Urinary bladder (tissue), 3 donors: ENCODE measurements at regions not wholly inside any gene's neighbourhood (a gene's known extent, or its start where the extent isn't known, plus 50 kb on each side); places are given as distances from the start of the nearest gene placed in this dataset.

Source experiments
- DNase-seq: peaks from one replicate; pipeline ENCODE4 v3.0.0-alpha.2; 2015; ENCODE audit errors: extremely low spot score
- H3K27ac ChIP-seq: one replicate; pipeline ENCODE4 v1.5.1; 2013; ENCODE audit warnings: low read depth, mild to moderate bottlenecking, moderate library complexity
- H3K36me3 ChIP-seq: one replicate; pipeline ENCODE4 v1.6.1; 2013; ENCODE audit warnings: mild to moderate bottlenecking, moderate library complexity; ENCODE audit not compliant: insufficient read depth
- H3K4me1 ChIP-seq: one replicate; pipeline ENCODE4 v1.6.1; 2013; ENCODE audit warnings: mild to moderate bottlenecking, moderate library complexity; ENCODE audit not compliant: insufficient read depth
- H3K4me3 ChIP-seq: one replicate; pipeline ENCODE4 v1.5.1; 2013; ENCODE audit warnings: low read depth, low read length
- WGBS: extraction: QIAGEN DNeasy Blood & Tissue Kit; methylation state at CpG from one replicate; pipeline ENCODE4 v1.1.7; 2013; 5-methylcytosine and 5-hydroxymethylcytosine counted together
- donor health status: healthy with polysubstance abuse.
- donor health status: healthy.

- H3K27ac ChIP-seq = no peak overlapping the region
- no peak for DNase-seq
- H3K36me3 ChIP-seq = no peaks in the 10 kb centered on the region
- H3K4me1 ChIP-seq = no peaks in the 10 kb centered on the region
- H3K4me3 ChIP-seq = no peak overlapping the region
Observed at GRCh38 chr6:87846434-87846833, 144.4 kb upstream of the AKIRIN2 start.

GRCh38 chr6:87840324-87840723 is 138.3 kb upstream of the AKIRIN2 start:
- Histone ChIP-seq H3K36me3 (no peaks in the 10 kb centered on the region), H3K27ac (no peak overlapping the region), H3K4me1 (no peaks in the 10 kb centered on the region), H3K4me3 (no peak overlapping the region)
- WGBS = 99% methylated on average over 6 of the region's 6 CpGs
- no peak for DNase-seq

GRCh38 chr6:87837876-87838275 is 135.8 kb upstream of the AKIRIN2 start:
- WGBS = 49% methylated on average over 2 of the region's 2 CpGs

GRCh38 chr6:87837444-87837843 is 135.4 kb upstream of the AKIRIN2 start:
- Histone ChIP-seq H3K4me1 (no peaks in the 10 kb centered on the region), H3K36me3 (no peaks in the 10 kb centered on the region), H3K4me3 (no peak overlapping the region), H3K27ac (no peak overlapping the region)
- DNase-seq = no peak
- WGBS = 80% methylated on average over 3 of the region's 3 CpGs

More at GRCh38 chr6:87837876-87838275, 135.8 kb upstream of the AKIRIN2 start:
- Histone ChIP-seq H3K36me3 (no peaks in the 10 kb centered on the region), H3K4me1 (no peaks in the 10 kb centered on the region), H3K27ac (no peak overlapping the region), H3K4me3 (no peak overlapping the region)
- DNase-seq = no peak

- Histone ChIP-seq H3K36me3 (no peaks in the 10 kb centered on the region), H3K27ac (no peak overlapping the region), H3K4me3 (peak overlapping the region; percentile 40), H3K4me1 (no peaks in the 10 kb centered on the region)
- DNase-seq = no peak
- WGBS = 4% methylated on average over 6 of the region's 6 CpGs
Observed at GRCh38 chr6:87832025-87832825, 130.2 kb upstream of the AKIRIN2 start.

GRCh38 chr6:87830907-87831306 is 128.9 kb upstream of the AKIRIN2 start:
- H3K27ac ChIP-seq = no peak overlapping the region
- 72% methylated on average over 4 of the region's 4 CpGs for WGBS
- H3K36me3 ChIP-seq = no peaks in the 10 kb centered on the region
- DNase-seq = no peak
- H3K4me1 ChIP-seq = no peaks in the 10 kb centered on the region
- no peak overlapping the region for H3K4me3 ChIP-seq

GRCh38 chr6:87829622-87830121 is 127.6 kb upstream of the AKIRIN2 start:
- DNase-seq = no peak
- no peak overlapping the region for H3K27ac ChIP-seq
- H3K4me1 ChIP-seq = no peaks in the 10 kb centered on the region
- no peaks in the 10 kb centered on the region for H3K36me3 ChIP-seq
- no peak overlapping the region for H3K4me3 ChIP-seq

- no peaks in the 10 kb centered on the region for H3K36me3 ChIP-seq
- H3K4me3 ChIP-seq = no peak overlapping the region
- no peak for DNase-seq
- 95% methylated on average over 3 of the region's 3 CpGs for WGBS
- no peaks in the 10 kb centered on the region for H3K4me1 ChIP-seq
- no peak overlapping the region for H3K27ac ChIP-seq
Observed at GRCh38 chr6:87828044-87828443, 126.0 kb upstream of the AKIRIN2 start.

- 75% methylated on average over 6 of the region's 6 CpGs for WGBS
- Histone ChIP-seq H3K27ac (no peak overlapping the region), H3K4me1 (no peaks in the 10 kb centered on the region), H3K36me3 (no peaks in the 10 kb centered on the region), H3K4me3 (no peak overlapping the region)
- no peak for DNase-seq
Observed at GRCh38 chr6:87827346-87827745, 125.3 kb upstream of the AKIRIN2 start.

- no peak overlapping the region for H3K27ac ChIP-seq
- WGBS = 52% methylated on average over 2 of the region's 2 CpGs
- no peak for DNase-seq
- H3K4me1 ChIP-seq = no peaks in the 10 kb centered on the region
- no peak overlapping the region for H3K4me3 ChIP-seq
- H3K36me3 ChIP-seq = no peaks in the 10 kb centered on the region
Observed at GRCh38 chr6:87826424-87826823, 124.4 kb upstream of the AKIRIN2 start.

GRCh38 chr6:87825821-87826221 is 123.8 kb upstream of the AKIRIN2 start:
- no peaks in the 10 kb centered on the region for H3K4me1 ChIP-seq
- H3K36me3 ChIP-seq = no peaks in the 10 kb centered on the region
- DNase-seq = no peak
- 49% methylated on average over 2 of the region's 2 CpGs for WGBS
- H3K27ac ChIP-seq = no peak overlapping the region
- no peak overlapping the region for H3K4me3 ChIP-seq

- WGBS = 58% methylated on average over 2 of the region's 2 CpGs
- DNase-seq = no peak
- H3K4me1 ChIP-seq = no peaks in the 10 kb centered on the region
- H3K27ac ChIP-seq = no peak overlapping the region
- H3K4me3 ChIP-seq = no peak overlapping the region
- no peaks in the 10 kb centered on the region for H3K36me3 ChIP-seq
Observed at GRCh38 chr6:87824958-87825491, 123.0 kb upstream of the AKIRIN2 start.

- Histone ChIP-seq H3K4me3 (no peak overlapping the region), H3K4me1 (no peaks in the 10 kb centered on the region), H3K36me3 (no peaks in the 10 kb centered on the region), H3K27ac (no peak overlapping the region)
- no peak for DNase-seq
Observed at GRCh38 chr6:87822011-87822410, 120.0 kb upstream of the AKIRIN2 start.

GRCh38 chr6:87820343-87820984 is 118.4 kb upstream of the AKIRIN2 start:
- DNase-seq = no peak
- H3K4me1 ChIP-seq = no peaks in the 10 kb centered on the region
- WGBS = 97% methylated on average over 7 of the region's 7 CpGs
- no peak overlapping the region for H3K4me3 ChIP-seq
- H3K36me3 ChIP-seq = no peaks in the 10 kb centered on the region
- no peak overlapping the region for H3K27ac ChIP-seq
